Endothelial cell of umbilical vein (primary cell): ENCODE measurements at regions not wholly inside any gene's neighbourhood (a gene's known extent, or its start where the extent isn't known, plus 50 kb on each side); places are given as distances from the start of the nearest gene placed in this dataset.

Experiments
- BruUV-seq: library from RNA; stranded (reverse); fragments of 400-500 nt; replicated peaks from 2 replicates; lab custom pipeline; 2021; lab: Mats Ljungman, UMichigan
- CTCF ChIA-PET: fragments of 300-600, 350-600 bp; sonication (Branson Sonifier 250); formaldehyde crosslinking; loops from one replicate; lab custom pipeline; 2021; ENCODE audit warnings: antibody characterized with exemption, inconsistent platforms; lab: Charles Lee
- POLR2A ChIA-PET: fragments of 300-600, 350-600 bp; sonication (Branson Sonifier 250); formaldehyde crosslinking; loops from one replicate; lab custom pipeline; 2021; ENCODE audit warnings: antibody characterized with exemption, inconsistent platforms; lab: Charles Lee
- DNase-seq: peaks from one replicate; pipeline ENCODE4 v3.0.0-alpha.2; 2011; ENCODE audit warnings: low read depth, low spot score
- FAIRE-seq: peaks from 2 replicates; lab custom pipeline; 2011; peaks lifted over from hg19 to GRCh38; lab: Jason Lieb, UNC
- H2AFZ ChIP-seq: 2 replicates; pipeline ENCODE4 v1.6.0; 2012; ENCODE audit warnings: low read depth, low read length, control low read depth, inconsistent platforms
- H3K27ac ChIP-seq: 2 replicates; pipeline ENCODE4 v1.5.1; 2011; ENCODE audit warnings: low read depth, mild to moderate bottlenecking, control low read depth, low read length, moderate library complexity; ENCODE audit not compliant: insufficient read depth
- H3K27me3 ChIP-seq, 2 experiments: 2 replicates each; pipeline versions ENCODE4 v1.6.0 to v1.6.1; 2011; ENCODE audit warnings: low read length in 2 of 2, mixed read lengths in 1 of 2; ENCODE audit not compliant: control insufficient read depth in 2 of 2, insufficient read depth in 2 of 2
- H3K36me3 ChIP-seq, 2 experiments: 2 replicates in 1 of 2; 3 replicates in 1 of 2; pipeline ENCODE4 v1.5.1; 2011; ENCODE audit warnings: low read length in 2 of 2, mild to moderate bottlenecking in 1 of 2, moderate library complexity in 1 of 2; ENCODE audit not compliant: control insufficient read depth in 2 of 2, insufficient read depth in 2 of 2; ENCODE audit errors: extremely low read depth in 1 of 2
- H3K4me1 ChIP-seq: 3 replicates; pipeline ENCODE4 v1.5.1; 2011; ENCODE audit warnings: mild to moderate bottlenecking, low read length; ENCODE audit not compliant: control insufficient read depth, insufficient read depth; ENCODE audit errors: extremely low read depth
- H3K4me2 ChIP-seq: 2 replicates; pipeline ENCODE4 v1.6.1; 2011; ENCODE audit warnings: low read length, control low read depth, mixed read lengths; ENCODE audit not compliant: insufficient read depth
- H3K4me3 ChIP-seq, 3 experiments: fragments of 200-600 bp in 1 of 3; sonication (generic), shearing (Covaris generic) in 1 of 3; replicated peaks in 1 of 3; 2 replicates each; pipeline ENCODE4 v1.5.1; 2011 to 2016; ENCODE audit warnings: control low read depth in 3 of 3, low read length in 3 of 3, mild to moderate bottlenecking in 2 of 3, inconsistent platforms in 1 of 3, low read depth in 1 of 3, moderate library complexity in 1 of 3; ENCODE audit not compliant: insufficient read depth in 1 of 3
- H3K79me2 ChIP-seq: 2 replicates; pipeline ENCODE4 v1.6.0; 2012; ENCODE audit warnings: low read length, inconsistent platforms; ENCODE audit not compliant: control insufficient read depth, insufficient read depth
- H3K9ac ChIP-seq: replicated peaks from 2 replicates; pipeline ENCODE3; 2011; ENCODE audit warnings: low read length, control low read depth; ENCODE audit not compliant: insufficient read depth; ENCODE audit errors: extremely low read depth
- H3K9me1 ChIP-seq: replicated peaks from 3 replicates; pipeline ENCODE4 v1.6.0; 2011; ENCODE audit warnings: mild to moderate bottlenecking, low read length; ENCODE audit not compliant: control insufficient read depth, insufficient read depth; ENCODE audit errors: extremely low read depth
- H3K9me3 ChIP-seq: replicated peaks from 2 replicates; pipeline ENCODE4 v1.5.1; 2012; ENCODE audit warnings: low read length, inconsistent platforms; ENCODE audit not compliant: control insufficient read depth, insufficient read depth
- H4K20me1 ChIP-seq: replicated peaks from 2 replicates; pipeline ENCODE3; 2011; ENCODE audit warnings: mild to moderate bottlenecking, low read length; ENCODE audit not compliant: control insufficient read depth, insufficient read depth; ENCODE audit errors: extremely low read depth
- EZH2 ChIP-seq: IDR thresholded peaks from 2 replicates; pipeline ENCODE4 v1.6.1; 2012; ENCODE audit warnings: borderline replicate concordance, low read depth, mild to moderate bottlenecking, moderate library complexity, low read length, inconsistent platforms; ENCODE audit not compliant: severe bottlenecking
- FOS ChIP-seq: IDR thresholded peaks from 2 replicates; pipeline ENCODE4 v1.6.1; 2011; ENCODE audit warnings: mild to moderate bottlenecking, low read length, moderate library complexity, borderline replicate concordance; ENCODE audit not compliant: insufficient read depth
- GATA2 ChIP-seq: IDR thresholded peaks from 2 replicates; pipeline ENCODE4 v1.7.0; 2011; ENCODE audit warnings: low read depth, mild to moderate bottlenecking, moderate library complexity, mixed read lengths, low read length; ENCODE audit not compliant: insufficient read length, insufficient read depth
- JUN ChIP-seq: IDR thresholded peaks from 2 replicates; pipeline ENCODE4 v1.6.1; 2011; ENCODE audit warnings: borderline replicate concordance, low read depth; ENCODE audit not compliant: insufficient read length, insufficient read depth
- MYC ChIP-seq: IDR thresholded peaks from one replicate; pipeline ENCODE4 v1.6.1; 2011; ENCODE audit warnings: mild to moderate bottlenecking, low read depth, low read length
- POLR2A ChIP-seq: IDR thresholded peaks from 2 replicates; pipeline ENCODE4 v1.6.1; 2012; ENCODE audit warnings: low read depth, mild to moderate bottlenecking, control low read depth, low read length
- POLR2AphosphoS5 ChIP-seq: IDR thresholded peaks from 2 replicates; pipeline ENCODE4 v1.6.1; 2012; ENCODE audit warnings: low read depth, mild to moderate bottlenecking, control low read depth, low read length, moderate library complexity; ENCODE audit not compliant: insufficient read depth
- dilution Hi-C: fragments of 300-500 bp; cut with MboI; formaldehyde crosslinking; loops from one replicate; pipeline ENCODE4 v1.15.0; 2019; ENCODE audit warnings: low sequenced_read_pairs; ENCODE audit not compliant: extremely low pct_ligation_motif_present
- intact Hi-C: fragments of 100-400 bp; cut with micrococcal nuclease; formaldehyde crosslinking; loops from one replicate; pipeline ENCODE4 v1.10.0; 2022
- TF ChIP-seq, protein P1 (sequence below), 2 donors: IDR thresholded peaks; 1 replicate in 1 of 2; 2 replicates in 1 of 2; pipeline ENCODE4 v1.5.1; 2011; ENCODE audit warnings: low read length in 2 of 2, mild to moderate bottlenecking in 2 of 2, moderate library complexity in 2 of 2, control low read depth in 1 of 2, inconsistent platforms in 1 of 2, low read depth in 1 of 2; ENCODE audit not compliant: insufficient read depth in 1 of 2; ENCODE audit errors: extremely low read depth in 1 of 2
- TF ChIP-seq, protein P2 (sequence below): IDR thresholded peaks from 2 replicates; pipeline ENCODE4 v1.6.1; 2011; ENCODE audit not compliant: insufficient read depth, insufficient read length

DNA sequence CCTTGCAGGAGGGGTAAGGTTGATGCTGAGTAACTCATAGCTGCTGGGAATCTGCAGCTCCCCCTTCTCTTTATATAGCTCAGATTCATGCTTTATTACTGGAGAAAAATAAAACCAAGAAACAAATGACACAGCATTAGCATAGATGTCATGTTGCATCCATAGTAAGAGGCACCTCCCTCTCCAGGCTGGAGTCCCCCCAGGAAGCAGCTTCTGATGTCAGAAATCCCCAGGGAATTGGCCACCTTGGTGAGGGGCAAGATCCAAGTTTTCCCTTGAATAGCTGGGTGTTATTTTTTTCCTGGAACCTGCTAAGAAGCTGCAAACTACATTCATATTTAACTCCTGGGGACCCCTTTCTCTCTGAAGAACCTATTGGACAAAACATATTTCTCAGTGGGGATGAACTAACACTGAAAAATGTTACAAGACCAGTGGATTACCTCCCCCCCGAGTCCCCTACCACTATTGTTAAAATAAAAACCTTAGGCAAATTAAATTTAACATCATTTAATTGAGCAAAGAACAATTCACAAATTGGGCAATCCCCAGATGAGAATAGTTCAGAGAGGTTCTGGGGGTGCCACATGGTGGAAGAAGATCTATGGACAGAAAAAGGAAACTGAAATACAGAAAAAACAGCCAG, 163.7 kb upstream of the NAMPT start:
- H3K27me3 ChIP-seq = no peaks in the 10 kb centered on the region
- FAIRE-seq (no peak), DNase-seq (no peak)
- no peaks in the 10 kb centered on the region for H3K9me1 ChIP-seq
- H3K4me3 ChIP-seq = no peak overlapping the region
- ChIA-PET CTCF (interaction anchor here (1.3 to 2.6 kb wide), 3 partner anchors 14 to 48 kb away, joined by 4 to 11 read pairs (median 7); no protein-coding TSS in a partner anchor), POLR2A (no interaction called here)
- H2AFZ ChIP-seq = no peak overlapping the region
- intact Hi-C loops = no loop called here
- no peaks in the 10 kb centered on the region for H3K36me3 ChIP-seq
- H3K9me3 ChIP-seq = no peaks in the 10 kb centered on the region
- dilution Hi-C loops = no loop called here
- no peak overlapping the region for H3K9ac ChIP-seq
- H3K79me2 ChIP-seq = no peaks in the 10 kb centered on the region
- no peak for TF ChIP-seq MYC
- no peak for TF ChIP-seq POLR2A
- TF ChIP-seq, protein P1, sequence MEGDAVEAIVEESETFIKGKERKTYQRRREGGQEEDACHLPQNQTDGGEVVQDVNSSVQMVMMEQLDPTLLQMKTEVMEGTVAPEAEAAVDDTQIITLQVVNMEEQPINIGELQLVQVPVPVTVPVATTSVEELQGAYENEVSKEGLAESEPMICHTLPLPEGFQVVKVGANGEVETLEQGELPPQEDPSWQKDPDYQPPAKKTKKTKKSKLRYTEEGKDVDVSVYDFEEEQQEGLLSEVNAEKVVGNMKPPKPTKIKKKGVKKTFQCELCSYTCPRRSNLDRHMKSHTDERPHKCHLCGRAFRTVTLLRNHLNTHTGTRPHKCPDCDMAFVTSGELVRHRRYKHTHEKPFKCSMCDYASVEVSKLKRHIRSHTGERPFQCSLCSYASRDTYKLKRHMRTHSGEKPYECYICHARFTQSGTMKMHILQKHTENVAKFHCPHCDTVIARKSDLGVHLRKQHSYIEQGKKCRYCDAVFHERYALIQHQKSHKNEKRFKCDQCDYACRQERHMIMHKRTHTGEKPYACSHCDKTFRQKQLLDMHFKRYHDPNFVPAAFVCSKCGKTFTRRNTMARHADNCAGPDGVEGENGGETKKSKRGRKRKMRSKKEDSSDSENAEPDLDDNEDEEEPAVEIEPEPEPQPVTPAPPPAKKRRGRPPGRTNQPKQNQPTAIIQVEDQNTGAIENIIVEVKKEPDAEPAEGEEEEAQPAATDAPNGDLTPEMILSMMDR (IDR thresholded peaks at IDR 0.05; ENCODE audit: extremely low read depth in 1 of 2, insufficient read depth in 1 of 2, low read depth in 1 of 2, low read length in 2 of 2) = no peak
- no peak for TF ChIP-seq JUN
- no peaks in the 10 kb centered on the region for H4K20me1 ChIP-seq
- no TSS peak for BruUV-seq
- H3K27ac ChIP-seq = no peak overlapping the region
- no peak overlapping the region for H3K4me2 ChIP-seq
- H3K4me1 ChIP-seq = no peaks in the 10 kb centered on the region

- no peak overlapping the region for H3K4me3 ChIP-seq
- ChIA-PET CTCF (interaction anchor here (1.3 to 2.6 kb wide), 2 partner anchors 15 to 47 kb away, joined by 4 to 11 read pairs; no protein-coding TSS in a partner anchor), POLR2A (no interaction called here)
- dilution Hi-C loops = no loop called here
- no peaks in the 10 kb centered on the region for H4K20me1 ChIP-seq
- intact Hi-C loops = no loop called here
- no peaks in the 10 kb centered on the region for H3K27me3 ChIP-seq
- H3K4me2 ChIP-seq = no peak overlapping the region
- no peaks in the 10 kb centered on the region for H3K9me3 ChIP-seq
- no peak overlapping the region for H3K27ac ChIP-seq
- DNase-seq = no peak
- TF ChIP-seq FOS = no peak
- TF ChIP-seq, protein P2, sequence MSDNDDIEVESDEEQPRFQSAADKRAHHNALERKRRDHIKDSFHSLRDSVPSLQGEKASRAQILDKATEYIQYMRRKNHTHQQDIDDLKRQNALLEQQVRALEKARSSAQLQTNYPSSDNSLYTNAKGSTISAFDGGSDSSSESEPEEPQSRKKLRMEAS = no peak
- TF ChIP-seq GATA2 = no peak
- no peak for TF ChIP-seq JUN
- no peak for TF ChIP-seq EZH2
- TF ChIP-seq POLR2A = no peak
- no peak for TF ChIP-seq MYC
- no peak for TF ChIP-seq POLR2AphosphoS5
- TF ChIP-seq, protein P1 (IDR thresholded peaks at IDR 0.05; ENCODE audit: extremely low read depth in 1 of 2, insufficient read depth in 1 of 2, low read depth in 1 of 2, low read length in 2 of 2) = no peak
- no peaks in the 10 kb centered on the region for H3K9me1 ChIP-seq
- H3K4me1 ChIP-seq = no peaks in the 10 kb centered on the region
- FAIRE-seq = no peak
- H3K9ac ChIP-seq = no peak overlapping the region
- H3K36me3 ChIP-seq = no peaks in the 10 kb centered on the region
- no TSS peak for BruUV-seq
- no peak overlapping the region for H2AFZ ChIP-seq
- H3K79me2 ChIP-seq = no peaks in the 10 kb centered on the region
These were observed 162.6 kb upstream of the NAMPT start for GRCh38 chr7:106447318-106447847.
